Spleen (tissue), 11 donors: ENCODE measurements at regions not wholly inside any gene's neighbourhood (a gene's known extent, or its start where the extent isn't known, plus 50 kb on each side); places are given as distances from the start of the nearest gene placed in this dataset.

Source experiments
- DNase-seq: peaks from one replicate; pipeline ENCODE4 v3.0.0-alpha.2; 2020
- H3K27ac ChIP-seq, 8 donors: fragments of 200-600 bp; sonication (generic) in 7 of 8; 1 replicate in 4 of 8; 2 replicates in 4 of 8; pipeline versions ENCODE4 v1.5.0 to v1.8.0; 2016 to 2021; ENCODE audit warnings: inconsistent platforms in 4 of 8, mild to moderate bottlenecking in 4 of 8, moderate library complexity in 1 of 8
- H3K27me3 ChIP-seq, 7 donors: fragments of 200-600 bp; sonication (generic) in 6 of 7; replicated peaks in 1 of 7; 1 replicate in 4 of 7; 2 replicates in 3 of 7; pipeline versions ENCODE4 v1.5.0 to v1.8.0; 2016 to 2021; ENCODE audit warnings: inconsistent platforms in 3 of 7, mild to moderate bottlenecking in 1 of 7
- H3K36me3 ChIP-seq, 6 donors: fragments of 200-600 bp; sonication (generic) in 5 of 6; 1 replicate in 4 of 6; 2 replicates in 2 of 6; pipeline versions ENCODE4 v1.5.0 to v1.8.0; 2016 to 2021; ENCODE audit warnings: inconsistent platforms in 2 of 6
- H3K4me1 ChIP-seq, 6 donors: fragments of 200-600 bp; sonication (generic) in 5 of 6; 1 replicate in 3 of 6; 2 replicates in 3 of 6; pipeline versions ENCODE4 v1.5.0 to v1.8.0; 2016 to 2021; ENCODE audit warnings: inconsistent platforms in 3 of 6
- H3K4me3 ChIP-seq, 8 donors: fragments of 200-600 bp; sonication (generic) in 7 of 8; 1 replicate in 4 of 8; 2 replicates in 4 of 8; pipeline versions ENCODE4 v1.5.0 to v1.8.0; 2016 to 2021; ENCODE audit warnings: inconsistent platforms in 4 of 8, mild to moderate bottlenecking in 4 of 8, moderate library complexity in 2 of 8
- H3K9me3 ChIP-seq, 8 donors: fragments of 200-600 bp; sonication (generic) in 7 of 8; 1 replicate in 4 of 8; 2 replicates in 4 of 8; pipeline versions ENCODE4 v1.5.0 to v1.8.0; 2016 to 2021; ENCODE audit warnings: inconsistent platforms in 4 of 8
- CTCF ChIP-seq, 11 experiments: fragments of 200-600 bp in 7 of 11; fragments of 450-650 bp in 4 of 11; sonication (generic) in 4 of 11; IDR thresholded peaks in 8 of 11; conservative IDR thresholded peaks in 3 of 11; 1 replicate in 7 of 11; 2 replicates in 4 of 11; pipeline versions ENCODE4 v1.4.0 to v1.8.0; 2016 to 2021; ENCODE audit warnings: antibody characterized with exemption in 11 of 11, inconsistent platforms in 4 of 11, mild to moderate bottlenecking in 1 of 11
- POLR2A ChIP-seq, 3 donors: fragments of 450-650 bp; IDR thresholded peaks; one replicate each; pipeline ENCODE4 v1.5.1; 2017; ENCODE audit warnings: antibody characterized with exemption in 3 of 3, mild to moderate bottlenecking in 1 of 3
- POLR2AphosphoS5 ChIP-seq, 3 donors: sonication (generic); formaldehyde crosslinking; IDR thresholded peaks; one replicate each; pipeline ENCODE4 v1.5.1; 2017; ENCODE audit warnings: antibody characterized with exemption in 3 of 3
- WGBS, 5 donors: extraction: QIAGEN DNeasy Blood & Tissue Kit in 3 of 5; methylation state at CpG; one replicate each; pipeline versions ENCODE4 v1.1.5 to v1.1.7; 2013 to 2018; 5-methylcytosine and 5-hydroxymethylcytosine counted together
- intact Hi-C: fragments of 100-400 bp; cut with DNase I; formaldehyde crosslinking; loops from one replicate; pipeline ENCODE4 v1.15.0; 2023; ENCODE audit warnings: low total_unique reads
- donor health status: healthy with polysubstance abuse.
- donor health status: DM: no; HTN: no; CAD: no; lungs with moderate emphysema.
- donor health status: DM: no; HTN: no; CAD: no.
- donor health status: Bipolar disorder and iron deficiency.
- donor health status: healthy.
- donor health status: DM: no; HTN: no; CAD: no.
- donor health status: DM: yes; HTN: yes; CAD: no.

GRCh38 chr2:228373191-228373590 lies 191.7 kb upstream of the SPHKAP start:
- peaks cover 0 to 12% (median 2%) of the 10 kb centered on the region in 8 donors for H3K9me3 ChIP-seq
- no peaks in the 10 kb centered on the region for H3K4me1 ChIP-seq
- DNase-seq, result no peak
- intact Hi-C loops, result no loop called here
- H3K36me3 ChIP-seq, result no peaks in the 10 kb centered on the region
- no peak overlapping the region for H3K4me3 ChIP-seq
- no peak for TF ChIP-seq CTCF (IDR thresholded peaks at IDR 0.05 in 8 of 11, conservative IDR thresholded peaks at IDR 0.05 in 3 of 11)
- no peak for TF ChIP-seq POLR2AphosphoS5 (IDR thresholded peaks at IDR 0.05)
- no peak for TF ChIP-seq POLR2A (IDR thresholded peaks at IDR 0.05)
- no peak overlapping the region for H3K27ac ChIP-seq
- WGBS, 5 donors, result 32 to 47% (median 44%) methylated on average over 2 of the region's 2 CpGs
- no peaks in the 10 kb centered on the region for H3K27me3 ChIP-seq

GRCh38 chr2:228372212-228372611 lies 190.7 kb upstream of the SPHKAP start:
- Histone ChIP-seq H3K27me3 (no peaks in the 10 kb centered on the region), H3K9me3 (peaks cover 0 to 12% (median 2%) of the 10 kb centered on the region in 8 donors), H3K27ac (no peak overlapping the region), H3K4me1 (no peaks in the 10 kb centered on the region), H3K4me3 (no peak overlapping the region), H3K36me3 (no peaks in the 10 kb centered on the region)
- 83 to 97% (median 95%) methylated on average over 2 of the region's 2 CpGs for WGBS, 5 donors
- intact Hi-C loops, result no loop called here
- no peak for DNase-seq
- TF ChIP-seq POLR2AphosphoS5 (IDR thresholded peaks at IDR 0.05) (no peak), CTCF (IDR thresholded peaks at IDR 0.05 in 8 of 11, conservative IDR thresholded peaks at IDR 0.05 in 3 of 11) (no peak), POLR2A (IDR thresholded peaks at IDR 0.05) (no peak)

- Histone ChIP-seq H3K4me3 (no peak overlapping the region), H3K27ac (no peak overlapping the region), H3K27me3 (no peaks in the 10 kb centered on the region), H3K9me3 (peaks cover 0 to 12% (median 2%) of the 10 kb centered on the region in 8 donors), H3K36me3 (no peaks in the 10 kb centered on the region), H3K4me1 (no peaks in the 10 kb centered on the region)
- no peak for DNase-seq
- intact Hi-C loops, result no loop called here
- WGBS, 5 donors, result 83 to 94% (median 87%) methylated on average over 5 of the region's 5 CpGs
- no peak for TF ChIP-seq CTCF (IDR thresholded peaks at IDR 0.05 in 8 of 11, conservative IDR thresholded peaks at IDR 0.05 in 3 of 11)
- no peak for TF ChIP-seq POLR2AphosphoS5 (IDR thresholded peaks at IDR 0.05)
- no peak for TF ChIP-seq POLR2A (IDR thresholded peaks at IDR 0.05)
Measured at GRCh38 chr2:228369400-228370031, 188.0 kb upstream of the SPHKAP start.

GRCh38 chr2:228367356-228367755 lies 185.9 kb upstream of the SPHKAP start:
- peaks cover 0 to 12% (median 2%) of the 10 kb centered on the region in 8 donors for H3K9me3 ChIP-seq
- no peak for DNase-seq
- H3K27me3 ChIP-seq, result no peaks in the 10 kb centered on the region
- 80 to 89% (median 86%) methylated on average over 2 of the region's 2 CpGs for WGBS, 5 donors
- no peaks in the 10 kb centered on the region for H3K36me3 ChIP-seq
- intact Hi-C loops, result no loop called here
- no peak overlapping the region for H3K27ac ChIP-seq
- no peak overlapping the region for H3K4me3 ChIP-seq
- no peaks in the 10 kb centered on the region for H3K4me1 ChIP-seq
- no peak for TF ChIP-seq POLR2A (IDR thresholded peaks at IDR 0.05)
- no peak for TF ChIP-seq CTCF (IDR thresholded peaks at IDR 0.05 in 8 of 11, conservative IDR thresholded peaks at IDR 0.05 in 3 of 11)
- no peak for TF ChIP-seq POLR2AphosphoS5 (IDR thresholded peaks at IDR 0.05)
